T-helper 2 cell treated with Interferon-gamma antibody and Interleukin-4, amounts not matched to agents 5 μg/mL and 100 μg/mL, for 36 hours (primary cell): ENCODE measurements at regions not wholly inside any gene's neighbourhood (a gene's known extent, or its start where the extent isn't known, plus 50 kb on each side); places are given as distances from the start of the nearest gene placed in this dataset.
"Not testable (repeated sequence)": the region's sequence is repeated elsewhere in the genome, so short reads cannot be mapped to it uniquely, and the experiment has no call there.

Source experiments
- DNase-seq: peaks from one replicate; pipeline ENCODE4 v3.0.0; 2021; ENCODE audit warnings: low spot score
- H3K27ac Mint-ChIP-seq: one replicate; pipeline ENCODE4 v1.8.0; 2021; ENCODE audit warnings: mild to moderate bottlenecking, mixed read lengths
- H3K27me3 Mint-ChIP-seq: one replicate; pipeline ENCODE4 v1.8.0; 2021; ENCODE audit warnings: low read depth, mixed read lengths
- H3K36me3 Mint-ChIP-seq: one replicate; pipeline ENCODE4 v1.8.0; 2021; ENCODE audit warnings: low read depth, mixed read lengths
- H3K4me1 Mint-ChIP-seq: one replicate; pipeline ENCODE4 v1.8.0; 2021; ENCODE audit warnings: low read depth, mixed read lengths
- H3K4me3 Mint-ChIP-seq: one replicate; pipeline ENCODE4 v1.8.0; 2022; ENCODE audit warnings: mild to moderate bottlenecking, moderate library complexity, mixed read lengths
- H3K9me3 Mint-ChIP-seq: one replicate; pipeline ENCODE4 v1.8.0; 2021; ENCODE audit warnings: mixed read lengths

DNA sequence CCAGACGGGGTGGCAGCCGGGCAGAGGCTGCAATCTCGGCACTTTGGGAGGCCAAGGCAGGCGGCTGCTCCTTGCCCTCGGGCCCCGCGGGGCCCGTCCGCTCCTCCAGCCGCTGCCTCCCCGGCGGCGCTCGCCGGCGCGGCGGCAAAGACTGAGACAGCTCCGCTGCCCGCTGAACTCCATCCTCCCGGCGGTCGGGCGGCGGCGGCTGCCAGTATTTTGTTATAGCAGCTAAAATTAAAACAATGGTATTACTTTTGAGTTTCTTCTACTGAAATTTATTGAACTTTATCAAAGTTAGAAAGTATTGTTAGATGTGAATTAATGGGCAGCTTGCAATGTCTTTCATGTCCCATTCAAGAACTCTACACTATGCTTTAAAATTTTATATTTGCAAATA lies 243.7 kb upstream of the CBLB start:
- H3K9me3 Mint-ChIP-seq, H3K27ac Mint-ChIP-seq, H3K36me3 Mint-ChIP-seq, H3K27me3 Mint-ChIP-seq, DNase-seq, H3K4me3 Mint-ChIP-seq: not testable (repeated sequence)
- peaks cover 19% of the 10 kb centered on the region for H3K4me1 Mint-ChIP-seq

DNA sequence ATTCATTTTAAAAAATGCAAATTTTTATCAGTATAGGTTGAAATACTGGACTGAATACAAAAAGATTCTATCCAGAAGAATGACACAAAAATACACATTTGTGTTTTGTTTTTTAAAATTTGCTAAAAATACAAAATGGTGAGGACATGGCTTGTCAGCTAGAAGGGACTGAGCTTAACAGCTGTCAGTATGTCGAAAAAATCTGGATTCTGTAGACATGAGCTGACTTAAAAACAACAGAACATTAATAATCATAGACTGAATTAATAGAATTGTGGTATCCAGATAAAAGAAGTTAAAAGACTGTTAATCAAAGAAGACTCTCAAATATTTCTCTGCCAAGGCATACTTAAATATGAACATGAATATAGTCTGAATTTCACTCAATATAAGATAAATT lies 244.9 kb upstream of the CBLB start:
- Mint-ChIP-seq H3K4me1 (peaks cover 16% of the 10 kb centered on the region), H3K36me3 (no peaks in the 10 kb centered on the region), H3K27ac (no peak overlapping the region), H3K4me3 (no peak overlapping the region), H3K9me3 (peaks cover 13% of the 10 kb centered on the region), H3K27me3 (no peaks in the 10 kb centered on the region)
- no peak for DNase-seq

DNA sequence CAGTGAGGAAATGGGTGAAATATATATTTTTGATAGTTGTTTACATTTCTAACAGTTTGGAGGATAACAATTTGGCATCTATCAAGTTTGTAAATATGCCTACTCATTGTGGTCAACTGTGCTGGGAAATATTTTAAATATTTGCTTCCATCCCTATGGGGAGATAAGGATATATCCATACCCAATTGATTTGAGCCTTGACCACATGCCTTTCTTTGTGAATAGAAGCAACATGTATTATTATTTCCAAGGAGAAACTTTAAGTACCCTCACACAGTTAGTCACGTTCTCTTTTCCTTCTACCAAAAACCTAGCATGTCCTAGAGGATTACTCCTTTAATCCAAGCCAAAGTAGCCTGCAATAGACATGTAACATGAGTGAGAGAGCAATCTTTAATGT lies 245.4 kb upstream of the CBLB start:
- H3K4me1 Mint-ChIP-seq: peaks cover 14% of the 10 kb centered on the region
- DNase-seq: no peak
- H3K9me3 Mint-ChIP-seq: peaks cover 13% of the 10 kb centered on the region
- H3K27me3 Mint-ChIP-seq: no peaks in the 10 kb centered on the region
- H3K27ac Mint-ChIP-seq: no peak overlapping the region
- H3K36me3 Mint-ChIP-seq: peaks cover 3% of the 10 kb centered on the region
- H3K4me3 Mint-ChIP-seq: no peak overlapping the region

DNA sequence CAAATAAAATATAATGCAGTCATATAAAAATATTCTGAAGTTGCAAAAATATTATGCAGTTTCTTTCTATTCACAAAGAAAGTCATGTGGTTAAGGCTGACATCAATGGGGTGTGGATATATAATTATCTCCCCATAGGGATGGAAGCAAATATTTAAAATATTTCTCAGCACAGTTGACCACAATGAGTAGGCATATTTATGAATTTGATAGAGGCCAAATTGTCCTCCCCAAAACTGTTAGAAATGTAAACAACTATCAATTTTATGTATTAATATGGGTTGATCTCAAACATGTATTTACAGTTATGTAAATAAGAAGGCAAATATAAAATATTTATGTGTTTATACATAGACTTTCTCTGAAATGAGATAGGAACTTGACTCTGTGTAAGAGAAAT lies 246.0 kb upstream of the CBLB start:
- Mint-ChIP-seq H3K36me3 (peaks cover 4% of the 10 kb centered on the region), H3K27ac (no peak overlapping the region), H3K9me3 (peaks cover 13% of the 10 kb centered on the region), H3K4me1 (peaks cover 13% of the 10 kb centered on the region), H3K27me3 (no peaks in the 10 kb centered on the region), H3K4me3 (no peak overlapping the region)
- DNase-seq: no peak

DNA sequence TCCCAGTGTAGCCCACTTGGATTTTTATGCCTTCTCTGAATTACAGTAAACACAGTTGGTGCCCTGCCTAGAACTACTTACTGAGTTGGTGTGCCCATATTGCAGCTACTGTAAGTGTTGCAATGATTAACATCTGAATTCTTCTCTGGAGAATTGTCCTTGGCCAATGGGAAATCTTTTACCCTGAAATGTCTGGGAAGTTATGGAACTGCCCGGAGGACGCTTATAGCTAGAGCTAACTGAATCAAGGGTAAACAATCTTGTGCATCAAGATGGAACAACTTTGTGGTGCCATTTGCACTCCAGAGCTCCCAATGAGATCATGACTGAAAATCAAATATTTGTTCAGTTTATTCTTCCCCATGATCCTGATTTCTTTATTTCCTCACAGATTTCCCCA lies 246.7 kb upstream of the CBLB start:
- DNase-seq: no peak
- no peaks in the 10 kb centered on the region for H3K27me3 Mint-ChIP-seq
- H3K4me1 Mint-ChIP-seq: peaks cover 15% of the 10 kb centered on the region
- peaks cover 6% of the 10 kb centered on the region for H3K36me3 Mint-ChIP-seq
- peaks cover 13% of the 10 kb centered on the region for H3K9me3 Mint-ChIP-seq
- H3K4me3 Mint-ChIP-seq: no peak overlapping the region
- no peak overlapping the region for H3K27ac Mint-ChIP-seq

DNA sequence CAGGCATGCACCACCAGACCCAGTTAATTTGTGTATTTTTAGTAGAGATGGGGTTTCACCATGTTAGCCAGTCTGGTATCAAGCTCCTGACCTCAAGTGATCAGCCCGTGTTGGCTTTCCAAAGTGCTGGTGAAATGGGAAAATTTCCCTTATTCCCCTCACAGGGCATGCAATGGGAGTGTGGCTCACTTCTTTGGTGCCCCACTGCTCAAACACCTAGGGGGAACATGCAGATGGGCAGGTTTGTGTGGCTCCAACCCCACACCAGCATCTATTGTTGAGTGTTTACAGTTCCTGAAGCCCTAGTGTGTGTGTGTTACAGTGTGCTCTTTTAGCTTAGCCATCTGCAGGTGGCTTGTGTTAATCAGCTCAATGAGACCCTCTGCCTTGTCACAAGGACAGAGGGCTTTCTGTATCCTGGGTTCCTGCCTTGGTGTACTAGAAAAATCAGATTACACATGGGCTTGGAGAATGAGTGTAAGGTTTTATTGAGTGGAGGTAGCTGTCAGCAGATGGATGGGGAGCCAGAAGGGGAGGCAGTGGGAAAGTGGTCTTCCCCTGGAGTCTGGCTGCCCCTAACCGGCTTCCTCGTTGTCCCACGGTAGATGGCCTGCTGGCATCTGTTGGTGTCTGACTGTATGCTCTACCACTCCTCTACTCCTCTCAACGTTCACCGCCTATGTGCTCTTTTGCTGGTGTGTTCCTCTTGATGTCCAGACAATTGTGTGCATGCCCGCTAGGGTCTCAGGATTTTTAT lies 248.1 kb upstream of the CBLB start:
- Mint-ChIP-seq H3K27me3 (no peaks in the 10 kb centered on the region), H3K9me3 (peaks cover 13% of the 10 kb centered on the region), H3K4me3 (no peak overlapping the region), H3K36me3 (peaks cover 6% of the 10 kb centered on the region), H3K27ac (no peak overlapping the region), H3K4me1 (peaks cover 15% of the 10 kb centered on the region)
- DNase-seq: no peak

DNA sequence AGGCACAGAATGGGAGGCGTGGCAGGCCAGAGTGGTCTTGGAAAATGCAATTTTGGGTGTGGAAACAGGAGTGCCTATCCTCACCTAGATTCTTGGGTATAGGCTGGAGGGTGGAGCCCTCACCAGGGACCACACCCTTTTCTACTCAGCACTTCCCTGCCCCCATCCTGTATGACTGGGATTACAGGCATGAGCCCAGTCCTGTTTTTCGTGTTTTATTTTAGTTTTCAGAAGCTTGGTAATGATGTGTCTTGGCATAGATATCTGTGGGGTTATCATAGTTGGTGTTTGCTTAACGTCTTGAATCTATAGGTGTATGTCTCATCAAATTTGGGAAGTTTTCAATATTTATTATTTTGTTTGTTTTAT lies 248.7 kb upstream of the CBLB start:
- H3K36me3 Mint-ChIP-seq: peaks cover 6% of the 10 kb centered on the region
- H3K9me3 Mint-ChIP-seq: peaks cover 13% of the 10 kb centered on the region
- H3K4me3 Mint-ChIP-seq: no peak overlapping the region
- DNase-seq: no peak
- peaks cover 16% of the 10 kb centered on the region for H3K4me1 Mint-ChIP-seq
- H3K27me3 Mint-ChIP-seq: no peaks in the 10 kb centered on the region
- no peak overlapping the region for H3K27ac Mint-ChIP-seq

- peaks cover 15% of the 10 kb centered on the region for H3K4me1 Mint-ChIP-seq
- peaks cover 9% of the 10 kb centered on the region for H3K9me3 Mint-ChIP-seq
- peak; percentile 46 for DNase-seq
- peaks cover 2% of the 10 kb centered on the region for H3K27me3 Mint-ChIP-seq
- no peak overlapping the region for H3K27ac Mint-ChIP-seq
- H3K4me3 Mint-ChIP-seq: no peak overlapping the region
- peaks cover 6% of the 10 kb centered on the region for H3K36me3 Mint-ChIP-seq
Measured at GRCh38 chr3:106119614-106120082, 250.8 kb upstream of the CBLB start.

- Mint-ChIP-seq H3K4me1 (peaks cover 15% of the 10 kb centered on the region), H3K27ac (no peak overlapping the region), H3K27me3 (peaks cover 4% of the 10 kb centered on the region), H3K36me3 (peaks cover 6% of the 10 kb centered on the region), H3K9me3 (peaks cover 9% of the 10 kb centered on the region), H3K4me3 (no peak overlapping the region)
- no peak for DNase-seq
Measured at GRCh38 chr3:106120356-106120755, 251.5 kb upstream of the CBLB start.

GRCh38 chr3:106121491-106122289 lies 252.9 kb upstream of the CBLB start:
- peaks cover 15% of the 10 kb centered on the region for H3K4me1 Mint-ChIP-seq
- no peak overlapping the region for H3K27ac Mint-ChIP-seq
- H3K9me3 Mint-ChIP-seq: peaks cover 10% of the 10 kb centered on the region
- no peak for DNase-seq
- peaks cover 6% of the 10 kb centered on the region for H3K36me3 Mint-ChIP-seq
- no peak overlapping the region for H3K4me3 Mint-ChIP-seq
- H3K27me3 Mint-ChIP-seq: peaks cover 4% of the 10 kb centered on the region

- H3K27me3 Mint-ChIP-seq: peaks cover 4% of the 10 kb centered on the region
- no peak overlapping the region for H3K4me3 Mint-ChIP-seq
- peaks cover 3% of the 10 kb centered on the region for H3K4me1 Mint-ChIP-seq
- DNase-seq: no peak
- peaks cover 2% of the 10 kb centered on the region for H3K36me3 Mint-ChIP-seq
- no peak overlapping the region for H3K27ac Mint-ChIP-seq
- H3K9me3 Mint-ChIP-seq: peaks cover 3% of the 10 kb centered on the region
Measured at GRCh38 chr3:106124818-106125217, 256.0 kb upstream of the CBLB start.

- Mint-ChIP-seq H3K36me3 (no peaks in the 10 kb centered on the region), H3K27me3 (peaks cover 4% of the 10 kb centered on the region), H3K9me3 (peaks cover 3% of the 10 kb centered on the region), H3K4me1 (peaks cover 4% of the 10 kb centered on the region), H3K4me3 (no peak overlapping the region), H3K27ac (no peak overlapping the region)
- no peak for DNase-seq
Measured at GRCh38 chr3:106125321-106125720, 256.5 kb upstream of the CBLB start.

DNA sequence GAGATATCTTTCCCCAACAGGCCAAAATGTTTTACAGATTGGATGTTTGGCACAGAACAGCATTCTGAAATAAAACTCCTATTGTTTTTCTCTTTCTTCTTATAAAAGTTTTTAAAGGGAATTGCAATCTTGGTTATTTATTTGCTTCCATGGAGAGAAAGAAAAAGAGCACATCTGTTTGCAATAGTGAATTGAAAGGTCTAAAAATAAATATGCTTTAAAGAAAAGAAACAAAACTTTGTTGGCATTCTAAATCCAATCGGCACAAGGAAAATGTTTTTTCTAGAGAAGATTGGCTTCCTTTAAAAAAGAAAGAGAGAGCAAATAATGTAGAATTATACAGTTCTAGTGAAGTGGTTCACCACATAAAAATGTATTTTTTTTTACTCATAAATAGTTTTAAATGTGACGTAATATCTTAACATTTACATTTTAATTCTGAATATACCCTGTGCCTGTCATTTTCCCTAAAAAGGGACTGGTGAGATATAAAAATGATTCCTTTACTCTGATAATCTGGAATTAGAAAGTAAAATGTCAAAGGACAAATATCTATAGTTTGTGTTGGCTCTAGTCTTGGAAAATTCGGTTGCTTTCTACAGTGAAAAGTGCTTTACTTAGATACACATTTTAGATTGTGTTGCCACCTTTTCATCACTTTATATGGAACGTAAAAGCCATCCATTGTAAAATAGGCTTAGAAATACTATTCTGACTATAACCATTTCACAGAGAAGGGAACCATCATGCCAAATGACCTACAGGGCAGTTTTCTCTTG lies 257.4 kb upstream of the CBLB start:
- Mint-ChIP-seq H3K9me3 (peaks cover 3% of the 10 kb centered on the region), H3K4me3 (no peak overlapping the region), H3K36me3 (no peaks in the 10 kb centered on the region), H3K27me3 (peaks cover 4% of the 10 kb centered on the region), H3K27ac (no peak overlapping the region), H3K4me1 (peaks cover 8% of the 10 kb centered on the region)
- no peak for DNase-seq

DNA sequence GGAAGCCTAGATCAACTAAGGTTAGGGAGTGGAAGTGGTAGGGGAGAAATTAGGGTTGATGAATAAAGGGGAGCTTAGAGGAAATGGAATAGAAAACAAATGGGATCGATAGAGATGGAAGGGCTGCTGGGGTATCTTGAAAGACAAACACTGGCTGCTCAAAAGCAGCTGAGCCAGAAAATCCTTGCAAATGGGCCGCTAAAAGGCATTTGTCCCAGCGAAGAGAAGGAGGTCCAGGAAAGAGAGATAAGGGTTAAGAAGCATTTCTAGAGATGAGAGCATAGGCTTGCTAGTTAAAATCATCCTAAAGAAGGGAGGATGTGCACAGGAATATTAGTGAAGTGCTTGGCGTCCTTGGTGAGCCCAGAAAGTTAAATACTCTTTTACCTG lies 258.0 kb upstream of the CBLB start:
- no peaks in the 10 kb centered on the region for H3K36me3 Mint-ChIP-seq
- DNase-seq: no peak
- H3K4me3 Mint-ChIP-seq: no peak overlapping the region
- H3K27ac Mint-ChIP-seq: no peak overlapping the region
- H3K27me3 Mint-ChIP-seq: peaks cover 4% of the 10 kb centered on the region
- H3K4me1 Mint-ChIP-seq: peaks cover 8% of the 10 kb centered on the region
- peaks cover 3% of the 10 kb centered on the region for H3K9me3 Mint-ChIP-seq
